Left lung (tissue), 4 donors: ENCODE measurements at regions not wholly inside any gene's neighbourhood (a gene's known extent, or its start where the extent isn't known, plus 50 kb on each side); places are given as distances from the start of the nearest gene placed in this dataset.

Experiments used
- ATAC-seq: fragments of 200-7000 bp; cut with Tn5 transposase; one replicate; pipeline ENCODE4 v1.9.1; 2020; ENCODE audit warnings: moderate library complexity
- DNase-seq, 4 donors: peaks; one replicate each; pipeline ENCODE4 v3.0.0-alpha.2; 2013 to 2020
- H3K27ac ChIP-seq, 2 donors: fragments of 200-600 bp; sonication (generic) in 1 of 2; one replicate each; pipeline versions ENCODE4 v1.5.0 to v1.8.0; 2020 to 2021
- H3K27me3 ChIP-seq, 2 donors: fragments of 200-600 bp; sonication (generic) in 1 of 2; one replicate each; pipeline versions ENCODE4 v1.5.0 to v1.8.0; 2020 to 2021
- H3K36me3 ChIP-seq, 2 donors: fragments of 200-600 bp; sonication (generic) in 1 of 2; one replicate each; pipeline versions ENCODE4 v1.5.0 to v1.8.0; 2020 to 2021
- H3K4me1 ChIP-seq, 2 donors: fragments of 200-600 bp; one replicate each; pipeline ENCODE4 v1.8.0; 2021
- H3K4me3 ChIP-seq, 2 donors: fragments of 200-600 bp; sonication (generic) in 1 of 2; one replicate each; pipeline versions ENCODE4 v1.5.0 to v1.8.0; 2020 to 2021; ENCODE audit warnings: mild to moderate bottlenecking in 1 of 2
- H3K9me3 ChIP-seq, 2 donors: fragments of 200-600 bp; sonication (generic) in 1 of 2; one replicate each; pipeline versions ENCODE4 v1.5.0 to v1.8.0; 2020 to 2021
- CTCF ChIP-seq, 2 donors: fragments of 200-600 bp; sonication (generic) in 1 of 2; IDR thresholded peaks; one replicate each; pipeline versions ENCODE4 v1.5.0 to v1.8.0; 2021; ENCODE audit warnings: antibody characterized with exemption in 2 of 2
- intact Hi-C, 2 donors: fragments of 100-400 bp; cut with DNase I; formaldehyde crosslinking; loops; one replicate each; pipeline versions ENCODE4 v1.11.2 to v1.14.2; 2022
- donor health status: DM: no; HTN: yes; CAD: no.
- donor health status: DM: no; HTN: no; CAD: no.

- Histone ChIP-seq H3K4me3 (no peak overlapping the region), H3K9me3 (peaks cover 0 to 2% of the 10 kb centered on the region in 2 donors), H3K27ac (no peak overlapping the region), H3K4me1 (no peaks in the 10 kb centered on the region), H3K36me3 (no peaks in the 10 kb centered on the region), H3K27me3 (no peaks in the 10 kb centered on the region)
- DNase-seq, result no peak
- no peak for TF ChIP-seq CTCF (IDR thresholded peaks at IDR 0.05)
- intact Hi-C loops, result no loop called here
- no peak for ATAC-seq
Measured at GRCh38 chr18:28789502-28789901, 612.6 kb upstream of the CDH2 start.

GRCh38 chr18:28786926-28787325 lies 610.0 kb upstream of the CDH2 start:
- H3K4me3 ChIP-seq, result no peak overlapping the region
- H3K9me3 ChIP-seq, result no peaks in the 10 kb centered on the region
- no peak for DNase-seq
- H3K4me1 ChIP-seq, result no peaks in the 10 kb centered on the region
- no peak overlapping the region for H3K27ac ChIP-seq
- H3K27me3 ChIP-seq, result no peaks in the 10 kb centered on the region
- intact Hi-C loops, result no loop called here
- TF ChIP-seq CTCF (IDR thresholded peaks at IDR 0.05), result no peak
- no peaks in the 10 kb centered on the region for H3K36me3 ChIP-seq
- no peak for ATAC-seq

- Histone ChIP-seq H3K27me3 (no peaks in the 10 kb centered on the region), H3K4me1 (no peaks in the 10 kb centered on the region), H3K36me3 (no peaks in the 10 kb centered on the region), H3K9me3 (peaks cover 0 to 2% of the 10 kb centered on the region in 2 donors), H3K4me3 (no peak overlapping the region), H3K27ac (no peak overlapping the region)
- TF ChIP-seq CTCF (IDR thresholded peaks at IDR 0.05), result no peak
- ATAC-seq (no peak), DNase-seq (no peak)
- intact Hi-C loops, result no loop called here
Measured at GRCh38 chr18:28781616-28782362, 604.9 kb upstream of the CDH2 start.

- Histone ChIP-seq H3K27ac (no peak overlapping the region), H3K4me3 (no peak overlapping the region), H3K9me3 (peaks cover 0 to 2% of the 10 kb centered on the region in 2 donors), H3K4me1 (no peaks in the 10 kb centered on the region), H3K36me3 (no peaks in the 10 kb centered on the region), H3K27me3 (no peaks in the 10 kb centered on the region)
- DNase-seq (peak in 1 of 4 donors; percentile 43), ATAC-seq (no peak)
- intact Hi-C loops, result no loop called here
- TF ChIP-seq CTCF (IDR thresholded peaks at IDR 0.05), result no peak
Measured at GRCh38 chr18:28778706-28779105, 601.8 kb upstream of the CDH2 start.

GRCh38 chr18:28777756-28778155 lies 600.8 kb upstream of the CDH2 start:
- H3K36me3 ChIP-seq, result no peaks in the 10 kb centered on the region
- H3K27ac ChIP-seq, result no peak overlapping the region
- intact Hi-C loops, result no loop called here
- no peak for TF ChIP-seq CTCF (IDR thresholded peaks at IDR 0.05)
- no peak overlapping the region for H3K4me3 ChIP-seq
- H3K4me1 ChIP-seq, result no peaks in the 10 kb centered on the region
- no peak for DNase-seq
- no peaks in the 10 kb centered on the region for H3K27me3 ChIP-seq
- H3K9me3 ChIP-seq, result peaks cover 0 to 2% of the 10 kb centered on the region in 2 donors
- ATAC-seq, result no peak
